GM12878 (cell line): ENCODE measurements at regions not wholly inside any gene's neighbourhood (a gene's known extent, or its start where the extent isn't known, plus 50 kb on each side); places are given as distances from the start of the nearest gene placed in this dataset.
"Not testable (repeated sequence)": the region's sequence is repeated elsewhere in the genome, so short reads cannot be mapped to it uniquely, and the experiment has no call there.

Source experiments
- ATAC-seq: fragments of 200-7000 bp; cut with Tn5 transposase; 3 replicates; pipeline ENCODE4 v1.9.1; 2020; ENCODE audit warnings: mild to moderate bottlenecking, moderate library complexity
- BruUV-seq: library from RNA; stranded (reverse); fragments of 400-500 nt; replicated peaks from 2 replicates; lab custom pipeline; 2021; lab: Mats Ljungman, UMichigan
- CTCF ChIA-PET: fragments of 300-600 bp; sonication (Branson Sonifier 250); formaldehyde crosslinking; extraction: SDS; loops from one replicate; lab custom pipeline; 2021; ENCODE audit warnings: inconsistent platforms; lab: Yijun Ruan, JAX
- POLR2A ChIA-PET: fragments of 350-600 bp; formaldehyde crosslinking; extraction: SDS; loops from one replicate; lab custom pipeline; 2021; ENCODE audit warnings: inconsistent platforms; lab: Charles Lee
- RAD21 ChIA-PET: fragments of 300-600 bp; sonication (Branson Sonifier 250); formaldehyde crosslinking; loops from one replicate; lab custom pipeline; 2023; ENCODE audit warnings: antibody characterized with exemption; ENCODE audit not compliant: unreplicated experiment; lab: Charles Lee
- SMC1A ChIA-PET: fragments of 300-600 bp; sonication (Branson Sonifier 250); formaldehyde crosslinking; loops from one replicate; lab custom pipeline; 2023; ENCODE audit not compliant: unreplicated experiment, uncharacterized antibody; lab: Charles Lee
- DNase-seq: peaks from one replicate; pipeline ENCODE4 v3.0.0-alpha.2; 2011; ENCODE audit warnings: low read depth, low spot score
- FAIRE-seq: peaks from 3 replicates; lab custom pipeline; 2011; peaks lifted over from hg19 to GRCh38; lab: Jason Lieb, UNC
- H2AFZ ChIP-seq: 2 replicates; pipeline ENCODE4 v1.6.0; 2011; ENCODE audit warnings: low read depth, low read length, control low read depth; ENCODE audit not compliant: control insufficient read depth
- H3K27ac ChIP-seq: 2 replicates; pipeline ENCODE4 v1.5.1; 2011; ENCODE audit warnings: control low read depth; ENCODE audit not compliant: control insufficient read depth, insufficient read depth
- H3K27me3 ChIP-seq, 2 experiments: replicated peaks in 1 of 2; 2 replicates each; pipeline versions ENCODE4 v1.6.0 to v1.6.1; 2011; ENCODE audit warnings: low read length in 1 of 2; ENCODE audit not compliant: control insufficient read depth in 2 of 2, insufficient read depth in 2 of 2
- H3K36me3 ChIP-seq, 2 experiments: 2 replicates each; pipeline ENCODE4 v1.5.1; 2011; ENCODE audit warnings: low read length in 1 of 2; ENCODE audit not compliant: control insufficient read depth in 2 of 2, insufficient read depth in 2 of 2
- H3K4me1 ChIP-seq: 2 replicates; pipeline ENCODE4 v1.6.1; 2011; ENCODE audit warnings: mild to moderate bottlenecking, low read length, moderate library complexity, mixed read lengths; ENCODE audit not compliant: control insufficient read depth, insufficient read depth
- H3K4me2 ChIP-seq: 2 replicates; pipeline ENCODE4 v1.6.0; 2011; ENCODE audit warnings: control low read depth; ENCODE audit not compliant: control insufficient read depth, insufficient read depth
- H3K4me3 ChIP-seq: fragments of 200-600 bp; sonication (generic); 2 replicates; pipeline ENCODE4 v1.5.1; 2016
- H3K79me2 ChIP-seq: 2 replicates; pipeline ENCODE4 v1.6.0; 2011; ENCODE audit warnings: low read length; ENCODE audit not compliant: control insufficient read depth, insufficient read depth
- H3K9ac ChIP-seq: 2 replicates; pipeline ENCODE4 v1.8.0; 2011; ENCODE audit warnings: low read length, control low read depth, mixed read lengths; ENCODE audit not compliant: control insufficient read depth, insufficient read depth
- H3K9me3 ChIP-seq: replicated peaks from 3 replicates; pipeline ENCODE4 v1.5.1; 2011; ENCODE audit warnings: mild to moderate bottlenecking, low read length; ENCODE audit not compliant: control insufficient read depth, insufficient read depth
- H4K20me1 ChIP-seq: 2 replicates; pipeline ENCODE4 v1.6.0; 2011; ENCODE audit not compliant: control insufficient read depth, insufficient read depth
- BACH1 ChIP-seq: fragments of 450-650 bp; IDR thresholded peaks from 2 replicates; pipeline ENCODE4 v1.6.1; 2017; ENCODE audit warnings: mild to moderate bottlenecking, borderline replicate concordance
- BMI1 ChIP-seq: fragments of 450-650 bp; IDR thresholded peaks from 2 replicates; pipeline ENCODE4 v1.6.1; 2016; ENCODE audit warnings: mild to moderate bottlenecking, moderate library complexity, borderline replicate concordance
- CREB1 ChIP-seq: IDR thresholded peaks from 2 replicates; pipeline ENCODE4 v1.6.1; 2012; ENCODE audit warnings: low read depth, mild to moderate bottlenecking, inconsistent platforms
- GATAD2B ChIP-seq: fragments of 450-650 bp; conservative IDR thresholded peaks from 2 replicates; pipeline ENCODE4 v1.6.1; 2017; ENCODE audit warnings: low read depth, mild to moderate bottlenecking, moderate library complexity
- NFIC ChIP-seq: IDR thresholded peaks from 2 replicates; pipeline ENCODE4 v1.6.1; 2012; ENCODE audit warnings: low read depth, mild to moderate bottlenecking, inconsistent platforms, low read length, moderate library complexity
- POU2F2 ChIP-seq: IDR thresholded peaks from 3 replicates; pipeline ENCODE4 v1.6.1; 2011; ENCODE audit warnings: low read depth, mild to moderate bottlenecking, low read length, borderline replicate concordance
- SIN3A ChIP-seq: IDR thresholded peaks from 2 replicates; pipeline ENCODE4 v1.6.1; 2012; ENCODE audit warnings: low read depth, low read length, improper control_type of control experiment
- SMAD5 ChIP-seq: IDR thresholded peaks from 2 replicates; pipeline ENCODE4 v1.6.1; 2016; ENCODE audit warnings: antibody characterized with exemption, low read depth
- SPI1 ChIP-seq: IDR thresholded peaks from 2 replicates; pipeline ENCODE4 v1.6.1; 2011; ENCODE audit warnings: low read depth, mild to moderate bottlenecking, low read length, moderate library complexity, borderline replicate concordance; ENCODE audit not compliant: insufficient read depth
- YY1 ChIP-seq: IDR thresholded peaks from 2 replicates; pipeline ENCODE4 v1.6.1; 2011; ENCODE audit warnings: low read depth, mild to moderate bottlenecking, low read length
- ZZZ3 ChIP-seq: IDR thresholded peaks from 2 replicates; pipeline ENCODE4 v1.6.1; 2011; ENCODE audit warnings: low read depth; ENCODE audit not compliant: control insufficient read depth, insufficient read length
- WGBS: methylation state at CpG from one replicate; pipeline ENCODE4 v1.1.6; 2016; ENCODE audit warnings: low lambda C conversion rate; ENCODE audit not compliant: insufficient replicate concordance, insufficient coverage; ENCODE audit errors: missing lambda C conversion rate; 5-methylcytosine and 5-hydroxymethylcytosine counted together
- in situ Hi-C: fragments of 300-500 bp; cut with MboI; formaldehyde crosslinking; loops from 9 replicates; pipeline ENCODE4 v1.14.3; 2018; ENCODE audit warnings: mixed read lengths
- intact Hi-C: fragments of 100-400 bp; cut with micrococcal nuclease; formaldehyde crosslinking; loops from one replicate; pipeline ENCODE4 v1.14.2; 2022; ENCODE audit not compliant: unreplicated experiment
- TF ChIP-seq, protein P1 (sequence below): IDR thresholded peaks from 2 replicates; pipeline ENCODE4 v1.6.1; 2011; ENCODE audit warnings: mild to moderate bottlenecking, low read depth, low read length, moderate library complexity; ENCODE audit not compliant: insufficient replicate concordance
- TF ChIP-seq, protein P2 (sequence below): fragments of 450-650 bp; IDR thresholded peaks from 2 replicates; pipeline ENCODE4 v1.6.1; 2017; ENCODE audit warnings: mild to moderate bottlenecking
- TF ChIP-seq, protein P3 (sequence below): fragments of 450-650 bp; IDR thresholded peaks from 2 replicates; pipeline ENCODE4 v1.6.1; 2018; ENCODE audit warnings: borderline replicate concordance, mild to moderate bottlenecking; ENCODE audit not compliant: partially characterized antibody

DNA sequence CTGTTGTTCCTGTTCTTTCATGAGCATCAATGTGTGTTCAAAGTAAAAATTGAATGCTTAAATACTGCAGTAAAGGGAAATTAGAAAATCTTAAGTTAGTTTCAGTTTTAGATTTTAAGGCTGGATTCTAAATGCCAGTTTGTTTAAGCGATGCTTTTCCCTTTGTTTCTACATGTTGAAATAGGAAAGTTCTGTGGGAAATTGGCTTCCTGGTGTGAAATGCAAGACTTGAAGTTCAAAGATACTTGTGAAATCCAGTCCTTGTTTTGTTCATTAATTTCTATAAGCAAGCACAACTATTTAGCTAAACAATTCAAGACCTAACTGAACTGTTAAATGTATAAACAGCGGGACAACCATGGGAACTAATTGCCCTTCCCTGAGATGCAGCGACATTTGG, 149.1 kb downstream of the LYPLAL1 start:
- Histone ChIP-seq H3K79me2 (no peaks in the 10 kb centered on the region), H3K27ac (no peak overlapping the region), H2AFZ (no peak overlapping the region)
- CTCF ChIA-PET = interaction anchor here (0.6 kb wide), 1 partner anchor 1072 kb away, joined by 3 read pairs; no protein-coding TSS in a partner anchor
- TF ChIP-seq NFIC (no peak), SIN3A (no peak), GATAD2B (no peak), ZZZ3 (no peak), POU2F2 (no peak), SPI1 (no peak), YY1 (no peak), CREB1 (no peak), SMAD5 (no peak), BACH1 (no peak), BMI1 (no peak)
- TF ChIP-seq, protein P1, sequence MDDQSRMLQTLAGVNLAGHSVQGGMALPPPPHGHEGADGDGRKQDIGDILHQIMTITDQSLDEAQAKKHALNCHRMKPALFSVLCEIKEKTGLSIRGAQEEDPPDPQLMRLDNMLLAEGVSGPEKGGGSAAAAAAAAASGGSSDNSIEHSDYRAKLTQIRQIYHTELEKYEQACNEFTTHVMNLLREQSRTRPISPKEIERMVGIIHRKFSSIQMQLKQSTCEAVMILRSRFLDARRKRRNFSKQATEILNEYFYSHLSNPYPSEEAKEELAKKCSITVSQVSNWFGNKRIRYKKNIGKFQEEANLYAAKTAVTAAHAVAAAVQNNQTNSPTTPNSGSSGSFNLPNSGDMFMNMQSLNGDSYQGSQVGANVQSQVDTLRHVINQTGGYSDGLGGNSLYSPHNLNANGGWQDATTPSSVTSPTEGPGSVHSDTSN = no peak
- TF ChIP-seq, protein P2, sequence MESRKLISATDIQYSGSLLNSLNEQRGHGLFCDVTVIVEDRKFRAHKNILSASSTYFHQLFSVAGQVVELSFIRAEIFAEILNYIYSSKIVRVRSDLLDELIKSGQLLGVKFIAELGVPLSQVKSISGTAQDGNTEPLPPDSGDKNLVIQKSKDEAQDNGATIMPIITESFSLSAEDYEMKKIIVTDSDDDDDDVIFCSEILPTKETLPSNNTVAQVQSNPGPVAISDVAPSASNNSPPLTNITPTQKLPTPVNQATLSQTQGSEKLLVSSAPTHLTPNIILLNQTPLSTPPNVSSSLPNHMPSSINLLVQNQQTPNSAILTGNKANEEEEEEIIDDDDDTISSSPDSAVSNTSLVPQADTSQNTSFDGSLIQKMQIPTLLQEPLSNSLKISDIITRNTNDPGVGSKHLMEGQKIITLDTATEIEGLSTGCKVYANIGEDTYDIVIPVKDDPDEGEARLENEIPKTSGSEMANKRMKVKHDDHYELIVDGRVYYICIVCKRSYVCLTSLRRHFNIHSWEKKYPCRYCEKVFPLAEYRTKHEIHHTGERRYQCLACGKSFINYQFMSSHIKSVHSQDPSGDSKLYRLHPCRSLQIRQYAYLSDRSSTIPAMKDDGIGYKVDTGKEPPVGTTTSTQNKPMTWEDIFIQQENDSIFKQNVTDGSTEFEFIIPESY = no peak
- TF ChIP-seq, protein P3, sequence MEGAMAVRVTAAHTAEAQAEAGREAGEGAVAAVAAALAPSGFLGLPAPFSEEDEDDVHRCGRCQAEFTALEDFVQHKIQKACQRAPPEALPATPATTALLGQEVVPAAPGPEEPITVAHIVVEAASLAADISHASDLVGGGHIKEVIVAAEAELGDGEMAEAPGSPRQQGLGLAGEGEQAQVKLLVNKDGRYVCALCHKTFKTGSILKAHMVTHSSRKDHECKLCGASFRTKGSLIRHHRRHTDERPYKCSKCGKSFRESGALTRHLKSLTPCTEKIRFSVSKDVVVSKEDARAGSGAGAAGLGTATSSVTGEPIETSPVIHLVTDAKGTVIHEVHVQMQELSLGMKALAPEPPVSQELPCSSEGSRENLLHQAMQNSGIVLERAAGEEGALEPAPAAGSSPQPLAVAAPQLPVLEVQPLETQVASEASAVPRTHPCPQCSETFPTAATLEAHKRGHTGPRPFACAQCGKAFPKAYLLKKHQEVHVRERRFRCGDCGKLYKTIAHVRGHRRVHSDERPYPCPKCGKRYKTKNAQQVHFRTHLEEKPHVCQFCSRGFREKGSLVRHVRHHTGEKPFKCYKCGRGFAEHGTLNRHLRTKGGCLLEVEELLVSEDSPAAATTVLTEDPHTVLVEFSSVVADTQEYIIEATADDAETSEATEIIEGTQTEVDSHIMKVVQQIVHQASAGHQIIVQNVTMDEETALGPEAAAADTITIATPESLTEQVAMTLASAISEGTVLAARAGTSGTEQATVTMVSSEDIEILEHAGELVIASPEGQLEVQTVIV = no peak
- TF ChIP-seq, all 136 proteins: peak for 0
- in situ Hi-C loops = no loop called here
- ChIA-PET RAD21 (no interaction called here), POLR2A (no interaction called here), SMC1A (interaction anchor here (1.4 kb wide), 1 partner anchor 114 kb away, joined by 3 read pairs; no protein-coding TSS in a partner anchor)
- Histone ChIP-seq H4K20me1 (no peaks in the 10 kb centered on the region), H3K9ac (no peak overlapping the region), H3K9me3 (no peaks in the 10 kb centered on the region; the same call in 1 of the 3 replicates), H3K27me3 (no peaks in the 10 kb centered on the region), H3K36me3 (no peaks in the 10 kb centered on the region; a peak in 1 of 4 replicates), H3K4me1 (no peaks in the 10 kb centered on the region), H3K4me2 (no peak overlapping the region), H3K4me3 (no peak overlapping the region)
- ATAC-seq (no peak), FAIRE-seq (no peak), DNase-seq (no peak)
- intact Hi-C loops = no loop called here
- no TSS peak for BruUV-seq
- WGBS = 82% methylated on average over 3 of the region's 3 CpGs

DNA sequence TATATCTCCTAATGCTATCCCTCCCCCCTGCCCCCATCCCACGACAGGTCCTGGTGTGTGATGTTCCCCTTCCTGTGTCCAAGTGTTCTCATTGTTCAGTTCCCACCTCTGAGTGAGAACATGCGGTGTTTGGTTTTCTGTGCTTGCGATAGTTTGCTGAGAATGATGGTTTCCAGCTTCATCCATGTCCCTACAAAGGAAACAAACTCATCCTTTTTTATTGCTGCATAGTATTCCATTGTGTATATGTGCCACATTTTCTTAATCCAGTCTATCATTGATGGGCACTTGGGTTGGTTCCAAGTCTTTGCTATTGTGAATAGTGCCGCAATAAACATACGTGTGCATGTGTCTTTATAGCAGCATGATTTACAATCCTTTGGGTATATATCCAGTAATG, 146.9 kb downstream of the LYPLAL1 start:
- BruUV-seq, in situ Hi-C loops, H3K4me3 ChIP-seq, H3K9me3 ChIP-seq, H3K36me3 ChIP-seq, CTCF ChIA-PET, H3K4me2 ChIP-seq, DNase-seq, H2AFZ ChIP-seq, RAD21 ChIA-PET, H3K79me2 ChIP-seq, intact Hi-C loops, ATAC-seq, H4K20me1 ChIP-seq, H3K27ac ChIP-seq, POLR2A ChIA-PET, H3K27me3 ChIP-seq, SMC1A ChIA-PET, FAIRE-seq, H3K9ac ChIP-seq, H3K4me1 ChIP-seq: not testable (repeated sequence)
- 77% methylated on average over 5 of the region's 5 CpGs for WGBS
